PFSK-1 (cell line): ENCODE measurements at regions not wholly inside any gene's neighbourhood (a gene's known extent, or its start where the extent isn't known, plus 50 kb on each side); places are given as distances from the start of the nearest gene placed in this dataset.

Source experiments
- FOXP2 ChIP-seq: optimal IDR thresholded peaks from 2 replicates; pipeline ENCODE3; 2011; ENCODE audit warnings: borderline replicate concordance, control low read depth, inconsistent platforms; ENCODE audit not compliant: insufficient read depth; ENCODE audit errors: extremely low read length, extremely low read depth
- POLR2AphosphoS5 ChIP-seq: IDR thresholded peaks from 2 replicates; pipeline ENCODE4 v1.6.1; 2012; ENCODE audit warnings: low read depth, mild to moderate bottlenecking, control low read depth, low read length, moderate library complexity
- SIN3A ChIP-seq: IDR thresholded peaks from 2 replicates; pipeline ENCODE4 v1.6.1; 2012; ENCODE audit warnings: mild to moderate bottlenecking, low read length, moderate library complexity, borderline replicate concordance; ENCODE audit not compliant: insufficient read depth
- TAF1 ChIP-seq: IDR thresholded peaks from 2 replicates; pipeline ENCODE4 v1.6.1; 2012; ENCODE audit warnings: low read length, control low read depth, borderline replicate concordance; ENCODE audit not compliant: insufficient read depth
- TF ChIP-seq, protein P1 (sequence below), 2 experiments: IDR thresholded peaks; 2 replicates each; pipeline versions ENCODE4 v1.6.1 to v1.8.0; 2011 to 2012; ENCODE audit warnings: low read depth in 2 of 2, low read length in 2 of 2, control low read depth in 1 of 2, inconsistent platforms in 1 of 2, mild to moderate bottlenecking in 1 of 2, moderate library complexity in 1 of 2; ENCODE audit not compliant: insufficient read depth in 1 of 2

DNA sequence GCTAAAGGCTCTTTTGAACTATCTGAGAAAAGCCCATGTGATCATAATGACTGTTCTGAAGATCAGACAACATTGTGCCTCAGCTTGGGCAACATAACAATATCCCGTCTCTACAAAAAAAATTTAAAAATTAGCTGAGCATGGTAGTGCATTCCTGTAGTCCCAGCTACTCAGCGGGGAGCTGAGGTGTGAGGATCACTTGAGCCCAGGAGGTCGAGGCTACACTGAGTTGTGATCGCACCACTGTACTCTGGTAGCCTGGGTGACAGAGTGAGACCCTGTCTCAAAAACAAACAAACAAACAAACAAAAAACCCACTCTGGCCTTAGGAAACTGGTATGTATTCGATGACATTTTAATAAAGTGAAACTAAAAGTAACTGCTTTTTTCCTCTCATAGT is 1526.8 kb upstream of the TENM4 start:
- no peak for TF ChIP-seq FOXP2
- TF ChIP-seq POLR2AphosphoS5, result no peak
- TF ChIP-seq TAF1, result no peak
- TF ChIP-seq, protein P1, sequence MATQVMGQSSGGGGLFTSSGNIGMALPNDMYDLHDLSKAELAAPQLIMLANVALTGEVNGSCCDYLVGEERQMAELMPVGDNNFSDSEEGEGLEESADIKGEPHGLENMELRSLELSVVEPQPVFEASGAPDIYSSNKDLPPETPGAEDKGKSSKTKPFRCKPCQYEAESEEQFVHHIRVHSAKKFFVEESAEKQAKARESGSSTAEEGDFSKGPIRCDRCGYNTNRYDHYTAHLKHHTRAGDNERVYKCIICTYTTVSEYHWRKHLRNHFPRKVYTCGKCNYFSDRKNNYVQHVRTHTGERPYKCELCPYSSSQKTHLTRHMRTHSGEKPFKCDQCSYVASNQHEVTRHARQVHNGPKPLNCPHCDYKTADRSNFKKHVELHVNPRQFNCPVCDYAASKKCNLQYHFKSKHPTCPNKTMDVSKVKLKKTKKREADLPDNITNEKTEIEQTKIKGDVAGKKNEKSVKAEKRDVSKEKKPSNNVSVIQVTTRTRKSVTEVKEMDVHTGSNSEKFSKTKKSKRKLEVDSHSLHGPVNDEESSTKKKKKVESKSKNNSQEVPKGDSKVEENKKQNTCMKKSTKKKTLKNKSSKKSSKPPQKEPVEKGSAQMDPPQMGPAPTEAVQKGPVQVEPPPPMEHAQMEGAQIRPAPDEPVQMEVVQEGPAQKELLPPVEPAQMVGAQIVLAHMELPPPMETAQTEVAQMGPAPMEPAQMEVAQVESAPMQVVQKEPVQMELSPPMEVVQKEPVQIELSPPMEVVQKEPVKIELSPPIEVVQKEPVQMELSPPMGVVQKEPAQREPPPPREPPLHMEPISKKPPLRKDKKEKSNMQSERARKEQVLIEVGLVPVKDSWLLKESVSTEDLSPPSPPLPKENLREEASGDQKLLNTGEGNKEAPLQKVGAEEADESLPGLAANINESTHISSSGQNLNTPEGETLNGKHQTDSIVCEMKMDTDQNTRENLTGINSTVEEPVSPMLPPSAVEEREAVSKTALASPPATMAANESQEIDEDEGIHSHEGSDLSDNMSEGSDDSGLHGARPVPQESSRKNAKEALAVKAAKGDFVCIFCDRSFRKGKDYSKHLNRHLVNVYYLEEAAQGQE (IDR thresholded peaks at IDR 0.05; ENCODE audit: insufficient read depth in 1 of 2, low read depth in 2 of 2, low read length in 2 of 2), result no peak
- TF ChIP-seq SIN3A, result no peak

DNA sequence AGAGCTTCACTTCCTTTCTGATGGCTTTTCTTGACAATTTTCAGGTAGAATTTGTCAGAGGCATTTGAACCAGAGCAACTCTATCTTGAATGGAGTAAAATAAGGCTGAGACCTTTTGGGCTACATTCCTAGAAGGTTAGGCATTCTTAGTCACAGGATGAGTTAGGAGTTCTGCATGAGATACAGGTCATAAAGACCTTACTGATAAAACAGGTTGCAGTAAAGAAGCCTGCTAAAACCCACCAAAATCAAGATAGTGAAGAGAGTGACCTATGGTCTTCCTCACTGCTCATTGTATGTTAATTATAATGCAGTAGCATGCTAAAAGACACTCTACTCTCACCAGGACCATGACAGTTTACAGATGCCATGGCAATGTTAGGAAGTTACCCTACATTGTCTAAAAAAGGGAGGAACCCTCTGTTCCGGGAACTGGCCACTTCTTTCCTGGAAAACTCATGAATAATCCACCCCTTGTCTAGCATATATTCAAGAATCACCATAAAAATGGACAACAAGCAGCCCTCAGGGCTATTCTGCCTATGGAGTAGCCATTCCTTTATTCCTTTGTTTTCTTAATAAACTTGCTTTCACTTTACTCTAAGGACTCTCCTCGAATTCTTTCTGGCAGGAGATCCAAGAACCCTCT is 1519.7 kb upstream of the TENM4 start:
- TF ChIP-seq TAF1 (no peak), SIN3A (no peak), FOXP2 (no peak), POLR2AphosphoS5 (no peak)
- TF ChIP-seq, protein P1 (IDR thresholded peaks at IDR 0.05; ENCODE audit: insufficient read depth in 1 of 2, low read depth in 2 of 2, low read length in 2 of 2), result no peak

DNA sequence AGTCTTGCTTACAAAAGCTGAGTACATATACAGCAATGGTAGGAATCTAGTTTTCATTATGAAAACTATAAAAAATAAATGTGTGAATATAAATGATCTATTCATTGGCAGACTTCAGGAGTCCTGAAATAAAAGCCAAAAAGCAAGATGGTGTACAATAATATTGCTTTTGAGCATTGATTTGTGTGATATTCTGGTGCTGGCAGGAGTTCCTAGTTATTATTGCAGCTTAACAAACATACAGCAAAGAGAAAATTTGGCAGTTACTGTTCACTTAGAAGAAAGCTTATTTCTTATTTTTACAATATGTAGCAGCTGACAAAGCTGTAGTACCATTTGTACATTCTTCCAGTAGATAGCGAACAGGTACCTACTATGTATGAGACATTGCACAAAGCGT is 1518.9 kb upstream of the TENM4 start:
- TF ChIP-seq SIN3A (no peak), TAF1 (no peak), FOXP2 (no peak), POLR2AphosphoS5 (no peak)
- TF ChIP-seq, protein P1 (IDR thresholded peaks at IDR 0.05; ENCODE audit: insufficient read depth in 1 of 2, low read depth in 2 of 2, low read length in 2 of 2), result no peak

DNA sequence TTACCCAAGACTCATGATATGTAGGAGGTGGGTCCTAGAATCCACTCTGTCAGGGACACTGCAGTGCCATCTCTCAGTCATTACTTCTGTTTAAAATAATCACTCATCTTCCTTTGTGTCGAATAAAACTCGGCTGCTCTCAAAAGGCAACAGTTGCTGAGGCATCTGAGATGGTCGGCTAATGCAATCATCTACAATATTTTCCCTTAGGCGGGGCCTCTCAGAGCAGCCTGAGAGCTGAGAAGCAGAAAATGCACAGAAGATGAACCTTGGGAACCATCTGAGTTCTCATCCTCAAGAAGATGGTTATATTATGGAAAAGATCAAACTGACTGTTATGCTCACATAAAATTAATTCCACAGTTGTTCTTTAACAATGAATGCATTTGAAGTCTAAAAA is 1518.2 kb upstream of the TENM4 start:
- TF ChIP-seq FOXP2 (no peak), SIN3A (no peak), POLR2AphosphoS5 (no peak), TAF1 (no peak)
- TF ChIP-seq, protein P1 (IDR thresholded peaks at IDR 0.05; ENCODE audit: insufficient read depth in 1 of 2, low read depth in 2 of 2, low read length in 2 of 2), result no peak

DNA sequence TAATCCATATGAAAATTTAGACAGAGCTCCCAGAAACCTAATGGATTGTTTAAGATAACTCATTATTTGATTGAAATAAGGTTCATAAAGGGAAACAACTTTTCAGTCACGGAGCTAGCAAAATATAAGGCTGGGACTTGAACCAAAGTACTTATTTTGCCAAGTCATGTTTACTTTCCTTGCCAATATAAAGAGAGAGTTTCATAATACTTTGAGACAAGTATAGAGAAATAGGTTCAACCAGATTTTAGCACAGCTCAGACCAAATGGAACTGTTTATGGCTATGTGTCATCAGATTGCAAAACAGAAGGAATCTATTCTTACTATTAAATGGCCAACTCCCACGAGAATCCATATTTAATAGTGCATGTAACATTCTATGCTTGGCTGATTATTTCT is 1517.5 kb upstream of the TENM4 start:
- TF ChIP-seq TAF1 (no peak), FOXP2 (no peak), SIN3A (no peak), POLR2AphosphoS5 (no peak)
- TF ChIP-seq, protein P1 (IDR thresholded peaks at IDR 0.05; ENCODE audit: insufficient read depth in 1 of 2, low read depth in 2 of 2, low read length in 2 of 2), result no peak
